ENCODE measurements at regions not wholly inside any gene's neighbourhood (a gene's known extent, or its start where the extent isn't known, plus 50 kb on each side); places are given as distances from the start of the nearest gene placed in this dataset.

DNA sequence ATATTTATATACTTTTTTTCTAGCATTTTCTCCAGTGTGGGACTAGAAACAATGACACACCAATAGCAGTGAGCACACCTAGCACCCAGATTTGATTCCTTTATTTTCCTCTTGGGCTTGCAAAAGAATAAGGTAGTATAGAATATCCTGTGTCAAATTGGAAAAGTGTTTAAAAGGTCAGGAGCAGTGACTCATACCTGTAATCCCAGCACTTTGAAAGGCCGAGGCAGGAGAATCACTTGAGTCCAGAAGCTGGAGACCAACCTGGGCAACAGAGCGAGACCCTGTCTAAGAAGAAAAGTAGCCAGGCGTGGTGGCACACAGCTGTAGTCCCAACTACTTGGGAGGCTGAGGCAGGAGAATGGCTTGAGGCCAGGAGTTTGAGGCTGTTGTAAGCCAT is 53.8 kb upstream of the SGPP1 start:
- TF ChIP-seq, protein P1, sequence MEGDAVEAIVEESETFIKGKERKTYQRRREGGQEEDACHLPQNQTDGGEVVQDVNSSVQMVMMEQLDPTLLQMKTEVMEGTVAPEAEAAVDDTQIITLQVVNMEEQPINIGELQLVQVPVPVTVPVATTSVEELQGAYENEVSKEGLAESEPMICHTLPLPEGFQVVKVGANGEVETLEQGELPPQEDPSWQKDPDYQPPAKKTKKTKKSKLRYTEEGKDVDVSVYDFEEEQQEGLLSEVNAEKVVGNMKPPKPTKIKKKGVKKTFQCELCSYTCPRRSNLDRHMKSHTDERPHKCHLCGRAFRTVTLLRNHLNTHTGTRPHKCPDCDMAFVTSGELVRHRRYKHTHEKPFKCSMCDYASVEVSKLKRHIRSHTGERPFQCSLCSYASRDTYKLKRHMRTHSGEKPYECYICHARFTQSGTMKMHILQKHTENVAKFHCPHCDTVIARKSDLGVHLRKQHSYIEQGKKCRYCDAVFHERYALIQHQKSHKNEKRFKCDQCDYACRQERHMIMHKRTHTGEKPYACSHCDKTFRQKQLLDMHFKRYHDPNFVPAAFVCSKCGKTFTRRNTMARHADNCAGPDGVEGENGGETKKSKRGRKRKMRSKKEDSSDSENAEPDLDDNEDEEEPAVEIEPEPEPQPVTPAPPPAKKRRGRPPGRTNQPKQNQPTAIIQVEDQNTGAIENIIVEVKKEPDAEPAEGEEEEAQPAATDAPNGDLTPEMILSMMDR (IDR thresholded peaks at IDR 0.05; ENCODE audit: low read depth, low read length) = no peak
- DNase-seq (ENCODE audit: low read depth in 2 of 2) = no peak
- no peak overlapping the region for H3K4me3 ChIP-seq (replicated peaks in 1 of 2; ENCODE audit: low read depth in 2 of 2, low read length in 2 of 2)

DNA sequence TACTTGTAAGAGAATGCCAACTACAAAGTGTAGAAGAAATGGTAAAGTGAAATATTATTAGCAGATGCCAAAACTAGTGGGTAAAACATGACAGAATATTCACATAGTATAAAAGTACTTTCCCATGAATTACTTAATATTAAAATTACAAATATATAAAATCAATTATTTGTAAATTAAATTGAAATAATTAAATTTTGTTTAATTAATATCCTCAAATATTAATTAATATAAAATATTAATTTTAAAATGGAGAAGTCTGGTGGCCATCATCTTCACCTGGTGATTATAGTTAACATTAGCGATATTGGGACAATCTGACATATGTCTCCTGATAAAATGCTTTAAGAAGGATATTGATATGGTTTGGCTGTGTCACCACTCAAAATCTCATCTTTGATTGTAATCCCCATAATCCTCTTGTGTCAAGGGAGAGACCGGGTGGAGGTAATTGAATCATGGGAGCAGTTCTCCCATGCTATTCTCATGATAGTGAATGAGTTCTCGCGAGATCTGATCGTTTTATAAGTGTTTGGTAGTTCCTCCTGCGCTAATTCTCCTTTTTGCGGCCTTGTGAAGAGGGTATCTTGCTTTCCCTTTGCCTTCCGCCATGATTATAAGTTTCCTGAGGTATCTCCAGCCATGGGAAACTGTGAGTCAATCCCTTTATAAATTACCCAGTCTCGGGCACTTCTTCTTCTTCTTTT is 55.0 kb upstream of the SGPP1 start:
- no peak overlapping the region for H3K4me3 ChIP-seq (replicated peaks in 1 of 2; ENCODE audit: low read depth in 2 of 2, low read length in 2 of 2)
- TF ChIP-seq, protein P1 (IDR thresholded peaks at IDR 0.05; ENCODE audit: low read depth, low read length) = no peak
- no peak for DNase-seq (ENCODE audit: low read depth in 2 of 2)

DNA sequence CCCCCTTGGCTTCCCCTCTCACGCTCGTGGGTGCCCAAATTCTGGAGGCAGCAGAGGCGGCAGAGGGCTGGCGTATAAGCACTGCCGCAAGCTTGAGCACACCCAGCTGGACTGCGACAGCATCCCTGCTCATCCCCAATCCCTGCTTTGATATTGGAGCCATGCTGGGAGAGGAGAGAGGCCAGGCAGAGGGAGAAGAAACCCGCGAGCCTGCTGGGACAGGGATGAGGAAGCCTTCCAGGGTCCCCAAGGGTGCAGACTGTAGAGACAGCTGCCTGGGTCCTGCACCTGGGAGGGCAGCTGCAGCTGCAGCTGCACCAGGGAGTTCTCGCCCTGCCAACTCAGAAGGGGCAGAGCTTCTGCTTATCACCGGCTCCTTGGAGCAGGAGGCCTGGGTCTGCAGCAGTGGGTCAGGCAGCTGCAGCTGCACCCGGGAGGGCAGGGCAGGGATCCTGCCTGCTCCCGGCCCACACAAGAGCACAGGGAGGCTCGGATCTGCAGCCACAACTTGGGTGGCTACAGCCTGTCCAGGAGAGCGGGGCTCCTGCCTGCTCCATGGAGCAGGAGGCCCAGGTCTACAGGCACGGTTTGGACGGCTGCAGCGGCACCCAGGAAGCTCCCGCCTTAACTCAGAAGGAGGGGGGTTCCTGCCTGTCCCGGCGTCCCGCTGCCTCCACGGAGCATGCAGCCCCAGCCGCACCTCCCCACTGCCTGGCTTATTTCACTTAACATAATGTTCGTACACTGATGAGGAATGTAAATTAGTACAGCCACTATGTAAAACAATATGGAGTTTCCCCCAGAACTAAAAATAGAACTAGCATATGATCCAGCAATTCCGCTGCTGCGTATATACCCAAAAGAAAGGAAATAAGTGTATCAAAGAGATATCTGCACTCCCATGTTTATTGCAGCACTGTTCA is 60.4 kb upstream of the SGPP1 start:
- TF ChIP-seq, protein P1 (IDR thresholded peaks at IDR 0.05; ENCODE audit: low read depth, low read length) = no peak
- no peak for DNase-seq (ENCODE audit: low read depth in 2 of 2)
- H3K4me3 ChIP-seq (replicated peaks in 1 of 2; ENCODE audit: low read depth in 2 of 2, low read length in 2 of 2) = peak overlapping the region in 1 of 2 donors; percentile 24

GRCh38 chr14:63793376-63793775 is 59.4 kb upstream of the SYNE2 start:
- no peak overlapping the region for H3K4me3 ChIP-seq (replicated peaks in 1 of 2; ENCODE audit: low read depth in 2 of 2, low read length in 2 of 2)
- no peak for DNase-seq (ENCODE audit: low read depth in 2 of 2)
- TF ChIP-seq, protein P1 (IDR thresholded peaks at IDR 0.05; ENCODE audit: low read depth, low read length) = no peak

DNA sequence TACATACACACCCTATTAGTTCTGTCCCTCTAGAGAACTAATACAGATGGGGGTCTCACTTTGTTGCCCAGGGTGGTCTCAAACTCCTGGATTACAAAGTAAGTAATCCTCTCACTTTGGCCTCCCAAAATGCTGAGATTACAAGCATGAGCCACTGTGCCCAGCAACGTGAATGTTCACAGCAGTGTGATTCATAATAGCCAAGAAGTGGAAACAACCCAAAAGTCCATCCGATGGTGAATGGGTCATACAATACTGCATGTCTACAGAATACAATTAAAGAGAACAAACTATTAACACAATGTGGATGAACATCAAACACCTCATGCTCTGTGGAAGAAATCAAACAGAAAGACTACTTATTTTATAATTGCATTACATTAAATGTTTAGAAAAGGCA is 57.3 kb upstream of the SYNE2 start:
- DNase-seq (ENCODE audit: low read depth in 2 of 2) = no peak
- H3K4me3 ChIP-seq (replicated peaks in 1 of 2; ENCODE audit: low read depth in 2 of 2, low read length in 2 of 2) = no peak overlapping the region
- TF ChIP-seq, protein P1 (IDR thresholded peaks at IDR 0.05; ENCODE audit: low read depth, low read length) = no peak

DNA sequence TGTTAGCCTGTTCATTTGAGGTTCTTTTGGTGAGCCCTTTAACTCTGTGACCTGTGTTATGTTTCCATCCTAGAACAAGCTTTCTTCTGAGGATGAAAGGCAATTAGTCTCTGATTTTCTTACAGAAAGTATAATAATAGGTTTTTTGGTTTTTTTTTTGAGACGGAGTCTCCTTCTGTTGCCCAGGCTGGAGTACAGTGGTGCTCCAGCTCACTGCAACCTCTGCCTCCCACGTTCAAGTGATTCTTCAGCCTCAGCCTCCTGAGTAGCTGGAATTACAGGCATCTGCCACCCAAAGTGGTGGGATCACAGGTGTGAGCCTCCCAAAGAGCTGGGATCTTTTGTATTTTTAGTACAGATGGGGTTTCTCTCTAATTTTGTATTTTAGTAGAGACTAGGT is 52.7 kb upstream of the SYNE2 start:
- no peak overlapping the region for H3K4me3 ChIP-seq (replicated peaks in 1 of 2; ENCODE audit: low read depth in 2 of 2, low read length in 2 of 2)
- TF ChIP-seq, protein P1 (IDR thresholded peaks at IDR 0.05; ENCODE audit: low read depth, low read length) = no peak
- no peak for DNase-seq (ENCODE audit: low read depth in 2 of 2)
